Ecto neural progenitor cell (in vitro differentiated cells): ENCODE measurements at regions not wholly inside any gene's neighbourhood (a gene's known extent, or its start where the extent isn't known, plus 50 kb on each side); places are given as distances from the start of the nearest gene placed in this dataset.

ENCODE experiments used
- DNase-seq: peaks from one replicate; pipeline ENCODE4 v3.0.0-alpha.2; 2018; ENCODE audit warnings: low spot score

GRCh38 chr2:234335661-234336228 lies 161.1 kb downstream of the ARL4C start:
- no peak for DNase-seq

- DNase-seq: no peak
Observed at GRCh38 chr2:234334756-234335155, 162.1 kb downstream of the ARL4C start.

- no peak for DNase-seq
Observed at GRCh38 chr2:234334151-234334550, 162.7 kb downstream of the ARL4C start.

DNA sequence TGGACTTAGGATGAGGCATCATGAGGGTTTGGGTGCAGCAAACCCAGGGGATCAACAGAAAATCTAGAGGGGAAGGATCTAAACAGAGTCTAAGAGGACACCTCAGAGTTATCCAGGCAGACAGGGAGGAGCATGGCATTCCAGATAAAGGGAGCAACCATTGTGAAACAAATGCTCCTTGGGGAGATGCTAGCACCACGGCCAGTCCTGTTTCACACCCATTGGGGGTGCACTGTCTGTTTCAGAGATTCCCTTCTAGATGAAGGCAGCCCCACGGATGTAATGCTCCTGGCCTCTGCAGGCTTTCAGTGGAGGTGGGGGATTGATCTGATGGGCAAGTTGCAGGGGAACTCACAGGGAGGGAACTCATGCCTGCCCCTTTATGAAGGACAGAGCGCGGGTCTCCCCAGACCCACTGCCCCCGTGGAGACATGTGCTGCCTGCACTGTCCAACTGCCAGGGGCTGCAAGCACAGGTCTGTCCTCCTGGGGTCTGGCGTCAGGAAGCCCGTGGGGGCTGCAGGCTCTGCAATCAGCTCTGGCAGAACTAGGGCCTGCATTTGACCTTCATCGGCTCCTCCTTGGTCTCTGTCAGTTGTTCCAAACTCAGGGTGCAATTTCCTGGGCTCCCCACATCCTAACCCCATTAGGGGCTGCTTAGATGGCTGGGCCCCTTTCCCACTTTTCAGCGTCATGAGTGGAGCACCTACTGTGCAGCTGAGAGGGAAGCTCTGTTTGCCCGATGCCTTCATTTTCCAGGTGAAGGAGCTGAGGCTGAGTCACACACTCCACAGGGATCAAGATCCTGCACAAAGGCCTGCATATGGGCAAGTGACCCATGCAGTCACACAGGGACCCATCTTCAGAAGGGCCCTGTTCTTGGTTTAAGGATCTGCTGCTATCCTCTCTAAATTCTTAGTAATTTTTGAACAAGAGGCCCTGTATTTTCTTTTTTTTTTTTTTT lies 163.4 kb downstream of the ARL4C start:
- DNase-seq: no peak

DNA sequence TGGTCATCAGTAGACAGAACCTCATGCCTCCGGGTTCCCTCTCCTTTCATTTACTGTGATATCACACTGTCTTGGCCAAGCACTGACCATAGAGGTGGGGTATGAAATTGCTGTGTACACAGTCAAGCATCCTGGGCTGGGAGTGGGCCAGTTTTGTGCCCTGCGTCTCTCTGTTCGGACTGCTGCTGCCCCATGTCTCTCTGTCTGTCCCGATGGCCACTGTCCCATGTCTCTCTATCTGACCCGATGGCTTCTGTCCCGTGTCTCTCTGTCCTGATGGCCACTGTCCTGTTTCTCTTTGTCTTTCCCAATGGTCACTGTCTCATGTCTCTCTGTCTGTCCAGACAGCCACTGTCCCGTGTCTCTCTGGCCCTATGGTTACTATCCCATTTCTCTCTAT lies 164.9 kb downstream of the ARL4C start:
- no peak for DNase-seq

GRCh38 chr2:234331566-234331965 lies 165.3 kb downstream of the ARL4C start:
- DNase-seq: no peak

GRCh38 chr2:234330902-234331301 lies 166.0 kb downstream of the ARL4C start:
- no peak for DNase-seq

GRCh38 chr2:234329202-234329960 lies 167.5 kb downstream of the ARL4C start:
- no peak for DNase-seq

- no peak for DNase-seq
Observed at GRCh38 chr2:234328444-234328990, 168.4 kb downstream of the ARL4C start.

DNA sequence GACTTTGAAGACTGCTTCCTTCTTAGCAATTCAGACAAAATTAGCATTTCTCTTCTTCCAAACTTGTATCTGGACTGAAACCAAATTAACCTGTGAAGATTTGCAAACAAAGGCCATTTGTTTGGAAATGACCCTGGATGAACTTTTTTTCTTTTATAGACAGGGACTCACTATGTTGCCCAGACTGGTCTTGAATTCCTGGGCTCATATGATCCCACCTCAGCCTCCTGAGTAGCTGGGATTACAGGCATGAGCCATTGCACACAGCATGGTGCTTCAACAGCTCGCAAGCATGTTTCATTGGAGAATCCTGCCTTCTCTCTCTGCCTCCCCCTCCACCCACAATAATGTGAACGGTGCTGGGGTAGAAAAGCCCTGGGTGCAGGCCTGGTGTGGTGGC lies 170.2 kb downstream of the ARL4C start:
- DNase-seq: no peak

GRCh38 chr2:234324116-234324515 lies 172.8 kb downstream of the ARL4C start:
- DNase-seq: no peak

DNA sequence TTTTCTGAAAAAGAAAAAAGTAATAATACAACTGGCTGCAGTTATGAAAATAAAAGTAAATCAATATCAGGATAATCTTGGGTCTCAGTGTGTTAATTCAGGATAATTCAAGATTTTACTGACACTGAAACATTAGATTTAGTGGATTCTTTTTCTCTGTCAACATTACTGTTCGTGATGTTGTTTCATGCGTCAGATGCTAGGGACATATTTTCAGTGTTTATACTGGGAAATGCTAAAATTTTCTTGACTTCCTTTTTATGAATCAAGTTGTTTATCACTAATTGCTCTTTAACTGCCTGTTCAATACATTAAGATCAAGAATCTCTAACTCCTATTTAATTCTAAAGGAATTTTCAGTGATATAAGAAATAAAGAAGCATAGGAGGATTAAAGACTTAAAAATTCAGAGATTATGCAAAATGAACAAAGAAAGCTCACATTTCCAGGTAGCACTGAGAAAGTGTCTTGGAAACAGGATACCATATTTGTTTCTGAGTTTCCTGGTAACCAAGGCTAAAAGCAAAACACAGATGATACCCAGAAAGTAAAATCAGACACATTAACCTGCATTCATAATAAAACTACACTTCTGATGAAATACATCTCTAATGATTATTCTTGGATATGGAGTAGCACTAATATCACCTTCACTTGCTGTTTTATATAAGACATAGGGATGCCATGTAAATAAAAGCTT lies 174.0 kb downstream of the ARL4C start:
- DNase-seq: no peak

- no peak for DNase-seq
Observed at GRCh38 chr2:234320066-234320465, 176.8 kb downstream of the ARL4C start.

DNA sequence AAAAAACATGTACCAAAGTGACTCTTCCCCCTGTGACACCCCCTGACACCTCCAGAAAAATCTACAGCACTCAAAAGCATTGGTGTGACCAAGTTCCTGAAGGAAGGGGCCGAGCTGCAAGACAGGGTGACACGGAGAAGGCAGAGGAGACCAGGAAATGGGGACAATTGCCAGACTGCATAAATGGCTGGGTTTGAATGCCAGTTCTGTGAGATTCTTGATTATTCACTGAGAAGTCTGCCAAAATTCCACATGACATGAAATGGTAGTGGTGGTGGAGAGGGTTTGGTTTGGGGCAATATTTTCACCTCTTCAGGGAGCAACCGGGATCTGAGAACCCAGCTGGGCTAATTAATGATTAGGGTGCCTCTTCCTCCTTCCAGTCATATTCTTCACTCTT lies 178.5 kb downstream of the ARL4C start:
- no peak for DNase-seq

GRCh38 chr2:234313558-234313957 lies 183.3 kb downstream of the ARL4C start:
- no peak for DNase-seq

DNA sequence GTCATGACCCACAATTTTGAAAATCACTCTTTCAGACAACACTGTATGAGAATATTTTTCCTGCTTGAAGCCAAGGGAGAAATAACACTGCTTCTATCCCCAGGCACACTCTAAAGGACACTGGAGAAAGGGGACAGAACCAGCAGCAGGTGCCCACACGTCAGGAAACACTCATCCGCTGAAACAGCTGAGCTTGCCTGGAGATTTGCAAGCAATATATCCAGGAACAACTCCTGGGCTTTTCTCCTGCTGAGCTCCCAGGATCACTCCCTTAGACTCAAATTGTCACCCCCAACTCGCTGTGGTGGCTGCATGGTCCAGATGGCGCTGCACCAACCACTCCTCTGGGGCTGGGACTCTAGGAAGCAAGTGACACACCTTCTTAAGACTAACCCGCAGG lies 186.7 kb downstream of the ARL4C start:
- no peak for DNase-seq

DNA sequence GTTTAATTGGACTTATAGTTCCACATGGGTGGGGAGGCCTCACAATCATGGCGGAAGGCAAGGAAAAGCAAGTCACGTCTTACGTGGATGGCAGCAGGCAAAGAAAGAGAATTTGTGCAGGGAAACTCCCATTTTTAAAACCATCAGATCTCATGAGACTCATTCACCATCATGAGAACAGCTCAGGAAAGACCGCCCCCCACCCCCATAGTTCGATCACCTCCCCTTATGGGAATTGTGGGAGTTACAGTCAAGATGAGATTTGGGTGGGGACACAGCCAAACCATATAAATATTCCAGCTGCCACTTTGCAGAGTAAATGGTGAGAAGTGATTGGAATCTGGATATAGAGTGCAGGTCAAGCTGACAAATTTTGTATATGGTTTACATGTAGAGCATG lies 187.4 kb downstream of the ARL4C start:
- no peak for DNase-seq

GRCh38 chr2:234308813-234309195 lies 188.1 kb downstream of the ARL4C start:
- no peak for DNase-seq

DNA sequence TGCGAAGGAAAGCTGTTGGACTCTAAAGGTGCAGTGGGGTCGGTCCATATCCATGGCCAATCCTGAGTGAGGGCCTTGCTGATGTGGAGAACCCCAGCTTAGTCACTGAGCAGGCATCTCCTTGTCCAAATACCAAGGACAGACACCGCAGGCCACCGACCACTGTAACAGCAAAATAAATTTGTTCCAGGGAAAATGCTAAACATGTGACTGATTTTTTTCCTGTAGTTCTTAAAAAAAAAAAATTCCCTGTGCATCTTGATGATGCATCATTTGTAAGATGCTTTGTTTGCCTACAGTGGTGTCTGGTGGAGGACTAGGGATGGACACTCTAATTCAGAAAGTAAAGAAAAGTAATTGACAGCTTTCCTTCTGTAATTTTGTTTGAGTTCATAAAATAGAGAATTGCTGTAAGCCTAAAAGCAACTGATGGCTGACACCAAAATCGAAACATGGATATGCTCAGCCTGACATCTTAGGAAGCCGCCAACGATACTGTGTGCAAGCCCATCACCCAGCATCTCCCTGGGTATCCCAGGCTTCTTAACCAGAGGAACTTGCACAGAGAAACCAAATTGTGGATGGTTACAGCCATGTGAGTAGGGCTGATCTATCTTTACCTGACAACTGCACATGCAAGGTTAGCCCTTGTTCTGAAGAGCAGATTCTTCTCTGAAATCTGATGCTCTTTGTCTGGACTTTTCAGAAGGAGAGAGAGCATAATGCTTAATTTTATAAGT lies 188.6 kb downstream of the ARL4C start:
- no peak for DNase-seq

GRCh38 chr2:234307322-234307961 lies 189.4 kb downstream of the ARL4C start:
- no peak for DNase-seq
